K562 (cell line): ENCODE measurements at regions not wholly inside any gene's neighbourhood (a gene's known extent, or its start where the extent isn't known, plus 50 kb on each side); places are given as distances from the start of the nearest gene placed in this dataset.

ENCODE experiments used
- ARID4B ChIP-seq: sonication (generic); formaldehyde crosslinking; IDR thresholded peaks from 2 replicates; pipeline ENCODE4 v1.8.0; 2022; ENCODE audit warnings: mild to moderate bottlenecking, missing genetic modification reagents
- BCLAF1 ChIP-seq, 2 experiments: fragments of 450-650 bp in 1 of 2; IDR thresholded peaks; 2 replicates each; pipeline ENCODE4 v1.6.1; 2011 to 2017; ENCODE audit warnings: low read depth in 2 of 2, antibody characterized with exemption in 1 of 2, borderline replicate concordance in 1 of 2, low read length in 1 of 2, mild to moderate bottlenecking in 1 of 2, mixed read lengths in 1 of 2; ENCODE audit not compliant: control insufficient read depth in 1 of 2
- CREBBP ChIP-seq: IDR thresholded peaks from one replicate; pipeline ENCODE4 v1.6.1; 2012; ENCODE audit warnings: low read depth, mild to moderate bottlenecking, control low read depth, inconsistent platforms, low read length
- ELF1 ChIP-seq: fragments of 200-800 bp; sonication (Bioruptor generic); IDR thresholded peaks from 2 replicates; pipeline ENCODE4 v1.6.1; 2016; ENCODE audit warnings: missing genetic modification characterization, missing compliant biosample characterization
- HDAC2 ChIP-seq: fragments of 450-650 bp; IDR thresholded peaks from 2 replicates; pipeline ENCODE4 v1.6.1; 2016; ENCODE audit warnings: mild to moderate bottlenecking
- LEF1 ChIP-seq: fragments of 450-650 bp; IDR thresholded peaks from 2 replicates; pipeline ENCODE4 v1.6.1; 2016; ENCODE audit warnings: mild to moderate bottlenecking
- NCOA2 ChIP-seq, 2 experiments: fragments of 450-650 bp; IDR thresholded peaks; 2 replicates each; pipeline ENCODE4 v1.6.1; 2018; ENCODE audit warnings: mild to moderate bottlenecking in 2 of 2, moderate library complexity in 1 of 2; ENCODE audit not compliant: partially characterized antibody in 2 of 2
- YY1 ChIP-seq, 3 experiments: IDR thresholded peaks; 2 replicates each; pipeline ENCODE4 v1.6.1; 2011; ENCODE audit warnings: low read length in 2 of 3, mild to moderate bottlenecking in 2 of 3, moderate library complexity in 2 of 3, borderline replicate concordance in 1 of 3, control low read depth in 1 of 3, low read depth in 1 of 3; ENCODE audit not compliant: insufficient read depth in 3 of 3, insufficient replicate concordance in 2 of 3, control insufficient read depth in 1 of 3, insufficient read length in 1 of 3; ENCODE audit errors: extremely low read depth in 1 of 3

- TF ChIP-seq LEF1, result no peak
- no peak for TF ChIP-seq ELF1 (tag)
- no peak for TF ChIP-seq BCLAF1 (IDR thresholded peaks at IDR 0.05; ENCODE audit: borderline replicate concordance in 1 of 2, control insufficient read depth in 1 of 2, low read depth in 2 of 2, low read length in 1 of 2)
- no peak for TF ChIP-seq NCOA2 (IDR thresholded peaks at IDR 0.05; ENCODE audit: partially characterized antibody in 2 of 2)
- no peak for TF ChIP-seq YY1 (IDR thresholded peaks at IDR 0.05; ENCODE audit: borderline replicate concordance in 1 of 3, control insufficient read depth in 1 of 3, extremely low read depth in 1 of 3, insufficient read depth in 3 of 3, insufficient read length in 1 of 3, insufficient replicate concordance in 2 of 3, low read depth in 1 of 3, low read length in 2 of 3)
- TF ChIP-seq HDAC2, result no peak
- no peak for TF ChIP-seq ARID4B (CRISPR knock-in tag)
- TF ChIP-seq CREBBP, result no peak
These were observed 73.8 kb upstream of the SFMBT2 start for GRCh38 chr10:7484456-7485243.
